ENCODE measurements at regions not wholly inside any gene's neighbourhood (a gene's known extent, or its start where the extent isn't known, plus 50 kb on each side); places are given as distances from the start of the nearest gene placed in this dataset.

DNA sequence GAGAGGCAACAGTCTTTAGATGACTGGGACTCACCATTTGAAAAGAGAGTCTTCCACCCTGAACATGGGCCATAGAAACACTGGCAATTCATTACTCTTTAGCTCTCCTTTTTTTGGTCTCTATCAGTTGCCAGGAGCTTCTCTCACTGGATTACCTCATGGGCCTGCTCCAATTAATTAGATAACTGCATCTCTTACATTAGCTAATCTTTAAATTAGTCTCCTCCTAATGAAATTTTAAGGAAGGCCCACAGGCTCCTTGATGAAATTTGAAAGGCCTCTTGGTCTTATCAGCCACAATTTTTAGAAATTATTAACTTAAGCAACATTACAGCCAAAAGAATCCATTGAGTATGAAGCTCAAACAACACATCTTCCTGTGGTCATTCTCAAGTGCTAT lies 184.4 kb downstream of the UNC5CL start:
- TF ChIP-seq, protein P1, sequence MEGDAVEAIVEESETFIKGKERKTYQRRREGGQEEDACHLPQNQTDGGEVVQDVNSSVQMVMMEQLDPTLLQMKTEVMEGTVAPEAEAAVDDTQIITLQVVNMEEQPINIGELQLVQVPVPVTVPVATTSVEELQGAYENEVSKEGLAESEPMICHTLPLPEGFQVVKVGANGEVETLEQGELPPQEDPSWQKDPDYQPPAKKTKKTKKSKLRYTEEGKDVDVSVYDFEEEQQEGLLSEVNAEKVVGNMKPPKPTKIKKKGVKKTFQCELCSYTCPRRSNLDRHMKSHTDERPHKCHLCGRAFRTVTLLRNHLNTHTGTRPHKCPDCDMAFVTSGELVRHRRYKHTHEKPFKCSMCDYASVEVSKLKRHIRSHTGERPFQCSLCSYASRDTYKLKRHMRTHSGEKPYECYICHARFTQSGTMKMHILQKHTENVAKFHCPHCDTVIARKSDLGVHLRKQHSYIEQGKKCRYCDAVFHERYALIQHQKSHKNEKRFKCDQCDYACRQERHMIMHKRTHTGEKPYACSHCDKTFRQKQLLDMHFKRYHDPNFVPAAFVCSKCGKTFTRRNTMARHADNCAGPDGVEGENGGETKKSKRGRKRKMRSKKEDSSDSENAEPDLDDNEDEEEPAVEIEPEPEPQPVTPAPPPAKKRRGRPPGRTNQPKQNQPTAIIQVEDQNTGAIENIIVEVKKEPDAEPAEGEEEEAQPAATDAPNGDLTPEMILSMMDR (conservative IDR thresholded peaks at IDR 0.05 in 1 of 2, IDR thresholded peaks at IDR 0.05 in 1 of 2; ENCODE audit: extremely low read depth in 1 of 2, insufficient read depth in 1 of 2, low read depth in 1 of 2, low read length in 2 of 2): no peak
- no peak for TF ChIP-seq EZH2 (IDR thresholded peaks at IDR 0.05; ENCODE audit: borderline replicate concordance, low read length)

Data from mammary epithelial cell (primary cell).